Heart right ventricle (tissue), 16 donors: ENCODE measurements at regions not wholly inside any gene's neighbourhood (a gene's known extent, or its start where the extent isn't known, plus 50 kb on each side); places are given as distances from the start of the nearest gene placed in this dataset.

ENCODE experiments used
- ATAC-seq, 8 donors: fragments of 200-7000 bp; cut with Tn5 transposase; one replicate each; pipeline ENCODE4 v1.9.1; 2020; ENCODE audit warnings: mild to moderate bottlenecking in 8 of 8, moderate library complexity in 8 of 8, moderate number of reproducible peaks in 1 of 8
- DNase-seq, 2 donors: peaks; one replicate each; pipeline ENCODE4 v3.0.0-alpha.2; 2020
- H3K27ac ChIP-seq, 10 donors: fragments of 200-600 bp; sonication (generic) in 2 of 10; one replicate each; pipeline versions ENCODE4 v1.5.0 to v1.8.0; 2020 to 2022; ENCODE audit warnings: mild to moderate bottlenecking in 3 of 10
- H3K27me3 ChIP-seq, 7 donors: fragments of 200-600 bp; one replicate each; pipeline ENCODE4 v1.8.0; 2021 to 2022; ENCODE audit warnings: mild to moderate bottlenecking in 2 of 7
- H3K36me3 ChIP-seq, 9 donors: fragments of 200-600 bp; sonication (generic) in 1 of 9; one replicate each; pipeline versions ENCODE4 v1.5.0 to v1.8.0; 2020 to 2022; ENCODE audit warnings: mild to moderate bottlenecking in 2 of 9
- H3K4me1 ChIP-seq, 9 donors: fragments of 200-600 bp; sonication (generic) in 1 of 9; one replicate each; pipeline versions ENCODE4 v1.5.0 to v1.8.0; 2020 to 2022; ENCODE audit warnings: mild to moderate bottlenecking in 4 of 9
- H3K4me3 ChIP-seq, 10 donors: fragments of 200-600 bp; sonication (generic) in 2 of 10; one replicate each; pipeline versions ENCODE4 v1.5.0 to v1.8.0; 2020 to 2022; ENCODE audit warnings: mild to moderate bottlenecking in 7 of 10, moderate library complexity in 2 of 10
- H3K9me3 ChIP-seq, 11 donors: fragments of 200-600 bp in 10 of 11; sonication (generic) in 2 of 11; one replicate each; pipeline versions ENCODE4 v1.5.0 to v1.8.0; 2013 to 2022; ENCODE audit warnings: mild to moderate bottlenecking in 2 of 11, control low read depth in 1 of 11, moderate library complexity in 1 of 11
- WGBS, 2 donors: extraction: QIAGEN DNeasy Blood & Tissue Kit; methylation state at CpG; one replicate each; pipeline ENCODE4 v1.1.7; 2013; ENCODE audit warnings: inconsistent platforms in 1 of 2; 5-methylcytosine and 5-hydroxymethylcytosine counted together
- intact Hi-C, 10 donors: fragments of 100-400 bp; cut with DNase I; formaldehyde crosslinking; loops; one replicate each; pipeline versions ENCODE4 v1.11.1 to v1.14.2; 2022
- TF ChIP-seq, protein P1 (sequence below), 9 donors: fragments of 200-600 bp; sonication (generic) in 2 of 9; IDR thresholded peaks; one replicate each; pipeline versions ENCODE4 v1.5.0 to v1.8.0; 2021 to 2022; ENCODE audit warnings: antibody characterized with exemption in 9 of 9, mild to moderate bottlenecking in 5 of 9, moderate library complexity in 1 of 9
- donor health status: Arrhythmogenic right ventricular cardiomyopathy.
- donor health status: ischemic (EF 13 %, LVEDD 7.1; RV severe dilation, severe dysfunction).
- donor health status: healthy with polysubstance abuse.
- donor health status: DM: no; HTN: yes; CAD: no.
- donor health status: DM: no; HTN: no; CAD: no.
- donor health status: ischemic (EF 25% LVEDD 6.9; RV normal size, moderate dysfunction).
- donor health status: ischemic (EF 25% LVEDD 5.7; RV mildly dilated, moderate dysfunction).
- donor health status: healthy.
- donor health status: DM: yes; HTN: yes; CAD: no.
- donor health status: Ischemic cardiomyopathy.
- donor health status: ischemic (EF 35%, LVEDD 5.7; RV mildly dilated, moderate dysfunction).
- donor health status: nonischemic (EF 11% LVEDD 7.7; RV severe dilation, severe dysfunction).
- donor health status: DM: yes; HTN: yes; CAD: no.
- donor health status: PGD.
- donor health status: ischemic (EF 29% LVEDD 5.4; RV normal size, mild dysfunction).
- donor health status: nonischemic (EF 23%, LVEDD 6.1; RV moderate dilation, normal function).

GRCh38 chr1:99531578-99532275, 114.2 kb upstream of the PALMD start:
- intact Hi-C loops = loop anchor here in 6 of 10 donors (5.0 to 10.0 kb wide), 7 partner anchors 61 to 156 kb away; partner anchors contain the start of gene PALMD (in 2 of the 6)

GRCh38 chr1:99532276-99532580, 113.7 kb upstream of the PALMD start:
- intact Hi-C loops = loop anchor here in 6 of 10 donors (5.0 to 10.0 kb wide), 7 partner anchors 60 to 155 kb away; partner anchors contain the start of gene PALMD (in 2 of the 6)
- DNase-seq (no peak), ATAC-seq (no peak)
- Histone ChIP-seq H3K27ac (peak overlapping the region in 1 of 10 donors; percentile 38), H3K4me1 (peaks cover 0 to 36% (median 17%) of the 10 kb centered on the region in 9 donors), H3K4me3 (no peak overlapping the region), H3K9me3 (no peaks in the 10 kb centered on the region), H3K27me3 (no peaks in the 10 kb centered on the region), H3K36me3 (no peaks in the 10 kb centered on the region)
- TF ChIP-seq, protein P1, sequence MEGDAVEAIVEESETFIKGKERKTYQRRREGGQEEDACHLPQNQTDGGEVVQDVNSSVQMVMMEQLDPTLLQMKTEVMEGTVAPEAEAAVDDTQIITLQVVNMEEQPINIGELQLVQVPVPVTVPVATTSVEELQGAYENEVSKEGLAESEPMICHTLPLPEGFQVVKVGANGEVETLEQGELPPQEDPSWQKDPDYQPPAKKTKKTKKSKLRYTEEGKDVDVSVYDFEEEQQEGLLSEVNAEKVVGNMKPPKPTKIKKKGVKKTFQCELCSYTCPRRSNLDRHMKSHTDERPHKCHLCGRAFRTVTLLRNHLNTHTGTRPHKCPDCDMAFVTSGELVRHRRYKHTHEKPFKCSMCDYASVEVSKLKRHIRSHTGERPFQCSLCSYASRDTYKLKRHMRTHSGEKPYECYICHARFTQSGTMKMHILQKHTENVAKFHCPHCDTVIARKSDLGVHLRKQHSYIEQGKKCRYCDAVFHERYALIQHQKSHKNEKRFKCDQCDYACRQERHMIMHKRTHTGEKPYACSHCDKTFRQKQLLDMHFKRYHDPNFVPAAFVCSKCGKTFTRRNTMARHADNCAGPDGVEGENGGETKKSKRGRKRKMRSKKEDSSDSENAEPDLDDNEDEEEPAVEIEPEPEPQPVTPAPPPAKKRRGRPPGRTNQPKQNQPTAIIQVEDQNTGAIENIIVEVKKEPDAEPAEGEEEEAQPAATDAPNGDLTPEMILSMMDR (IDR thresholded peaks at IDR 0.05) = no peak
- 68 to 81% methylated on average over 1 of the region's 1 CpG for WGBS, 2 donors

More at GRCh38 chr1:99531578-99532275, 114.2 kb upstream of the PALMD start:
- peaks cover 0 to 38% (median 18%) of the 10 kb centered on the region in 9 donors for H3K4me1 ChIP-seq
- H3K9me3 ChIP-seq = no peaks in the 10 kb centered on the region
- H3K27ac ChIP-seq = peak overlapping the region in 1 of 10 donors; percentile 38
- ATAC-seq (no peak), DNase-seq (no peak)
- H3K36me3 ChIP-seq = no peaks in the 10 kb centered on the region
- no peaks in the 10 kb centered on the region for H3K27me3 ChIP-seq
- H3K4me3 ChIP-seq = no peak overlapping the region
- TF ChIP-seq, protein P1 (IDR thresholded peaks at IDR 0.05) = no peak
- WGBS, 2 donors = 76% methylated on average over 5 of the region's 5 CpGs

DNA sequence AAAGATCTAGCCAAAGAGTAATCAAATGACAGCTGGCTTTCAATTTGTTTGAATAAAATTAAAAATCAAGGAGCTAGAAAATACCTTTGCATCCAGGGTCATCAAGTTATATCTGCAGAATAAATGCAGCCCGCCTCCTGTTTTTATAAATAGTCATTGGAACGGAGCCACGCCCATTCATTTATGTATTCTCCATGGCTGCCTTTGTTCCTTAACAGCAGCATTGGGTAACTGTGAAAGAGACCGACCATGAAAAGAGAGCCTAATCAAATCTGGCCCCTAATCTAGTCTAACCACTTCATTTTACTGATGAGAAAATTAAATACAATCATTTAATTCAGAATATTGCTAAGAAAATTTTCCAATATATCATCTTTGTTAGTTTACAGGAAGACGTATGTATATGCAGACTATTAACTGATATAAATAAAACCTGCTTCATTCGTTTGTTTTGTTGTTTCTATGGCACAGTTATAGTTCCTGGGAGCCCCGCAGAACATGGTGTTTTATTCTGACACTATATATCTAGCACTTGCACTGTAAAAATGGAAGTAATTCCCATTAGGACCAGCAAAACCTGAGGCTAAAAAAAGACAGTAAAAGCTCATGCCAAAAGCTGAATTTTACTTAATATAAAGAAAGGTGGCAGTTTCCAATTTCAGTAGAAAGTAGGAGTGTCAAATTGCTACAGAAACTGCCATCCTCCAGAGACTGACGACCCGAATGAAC, 111.8 kb upstream of the PALMD start:
- Histone ChIP-seq H3K27ac (peak overlapping the region in 9 of 10 donors; percentile 3 to 83 (median 63)), H3K36me3 (no peaks in the 10 kb centered on the region)
- 19 to 23% methylated on average over 9 of the region's 9 CpGs for WGBS, 2 donors

DNA sequence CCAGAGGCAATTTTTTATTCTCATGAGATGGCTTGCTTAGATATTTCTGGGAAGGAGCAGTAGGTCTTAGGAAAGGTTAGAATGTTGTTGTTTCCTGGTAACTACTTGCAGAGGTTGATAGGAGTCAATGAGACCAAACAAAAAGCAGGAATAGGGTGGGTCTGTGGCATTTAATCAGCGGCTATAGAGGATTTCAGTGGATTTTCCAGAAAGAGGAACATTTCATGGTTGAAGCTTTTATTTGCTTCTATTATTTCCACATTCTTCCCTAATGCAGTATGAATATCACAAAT, 111.3 kb upstream of the PALMD start:
- H3K4me1 ChIP-seq = peaks cover 0 to 42% (median 19%) of the 10 kb centered on the region in 9 donors
- 38 to 62% methylated on average over 1 of the region's 1 CpG for WGBS, 2 donors
- peak; percentile 57 to 81 (median 76) for ATAC-seq
- peak overlapping the region in 5 of 10 donors; percentile 3 to 33 (median 6) for H3K4me3 ChIP-seq
- H3K27ac ChIP-seq = peak overlapping the region; percentile 3 to 83 (median 66)
- no peaks in the 10 kb centered on the region for H3K36me3 ChIP-seq
- no peaks in the 10 kb centered on the region for H3K27me3 ChIP-seq
- H3K9me3 ChIP-seq = no peaks in the 10 kb centered on the region
- DNase-seq = no peak
- TF ChIP-seq, protein P1 (IDR thresholded peaks at IDR 0.05) = no peak
- intact Hi-C loops = loop anchor here in 7 of 10 donors (2.0 to 10.0 kb wide), 8 partner anchors 58 to 153 kb away; partner anchors contain the start of gene PALMD (in 4 of the 7)

More for the DNA sequence above, 111.8 kb upstream of the PALMD start:
- H3K9me3 ChIP-seq = no peaks in the 10 kb centered on the region
- H3K27me3 ChIP-seq = no peaks in the 10 kb centered on the region
- TF ChIP-seq, protein P1 (IDR thresholded peaks at IDR 0.05) = no peak
- DNase-seq = peak in 1 of 2 donors; percentile 22
- peaks cover 0 to 41% (median 19%) of the 10 kb centered on the region in 9 donors for H3K4me1 ChIP-seq
- intact Hi-C loops = loop anchor here in 7 of 10 donors (2.0 to 10.0 kb wide), 8 partner anchors 58 to 153 kb away; partner anchors contain the start of gene PALMD (in 4 of the 7)
- H3K4me3 ChIP-seq = peak overlapping the region in 5 of 10 donors; percentile 3 to 33 (median 6)
- ATAC-seq = peak in 6 of 8 donors; percentile 39 to 77 (median 67)
